Osteocyte (in vitro differentiated cells): ENCODE measurements at regions not wholly inside any gene's neighbourhood (a gene's known extent, or its start where the extent isn't known, plus 50 kb on each side); places are given as distances from the start of the nearest gene placed in this dataset.

Experiments used
- DNase-seq: peaks from one replicate; pipeline ENCODE4 v3.0.0; 2021; ENCODE audit warnings: mixed read lengths; ENCODE audit not compliant: unreplicated experiment; ENCODE audit errors: extremely low spot score
- H3K27ac Mint-ChIP-seq: one replicate; pipeline ENCODE4 v1.8.0; 2021; ENCODE audit warnings: mild to moderate bottlenecking, mixed read lengths; ENCODE audit not compliant: unreplicated experiment
- H3K27me3 Mint-ChIP-seq: one replicate; pipeline ENCODE4 v1.8.0; 2021; ENCODE audit warnings: mixed read lengths; ENCODE audit not compliant: unreplicated experiment
- H3K36me3 Mint-ChIP-seq: one replicate; pipeline ENCODE4 v1.8.0; 2021; ENCODE audit warnings: mixed read lengths; ENCODE audit not compliant: unreplicated experiment
- H3K4me1 Mint-ChIP-seq: one replicate; pipeline ENCODE4 v1.8.0; 2021; ENCODE audit warnings: mixed read lengths; ENCODE audit not compliant: unreplicated experiment
- H3K4me3 Mint-ChIP-seq: one replicate; pipeline ENCODE4 v1.8.0; 2021; ENCODE audit warnings: mild to moderate bottlenecking, moderate library complexity, mixed read lengths; ENCODE audit not compliant: unreplicated experiment
- H3K9me3 Mint-ChIP-seq: one replicate; pipeline ENCODE4 v1.8.0; 2021; ENCODE audit warnings: mixed read lengths; ENCODE audit not compliant: unreplicated experiment
- CTCF ChIP-seq: fragments of 200-600 bp; sonication (generic); IDR thresholded peaks from 2 replicates; pipeline ENCODE4 v1.5.0; 2021; ENCODE audit warnings: antibody characterized with exemption, mild to moderate bottlenecking, moderate library complexity

DNA sequence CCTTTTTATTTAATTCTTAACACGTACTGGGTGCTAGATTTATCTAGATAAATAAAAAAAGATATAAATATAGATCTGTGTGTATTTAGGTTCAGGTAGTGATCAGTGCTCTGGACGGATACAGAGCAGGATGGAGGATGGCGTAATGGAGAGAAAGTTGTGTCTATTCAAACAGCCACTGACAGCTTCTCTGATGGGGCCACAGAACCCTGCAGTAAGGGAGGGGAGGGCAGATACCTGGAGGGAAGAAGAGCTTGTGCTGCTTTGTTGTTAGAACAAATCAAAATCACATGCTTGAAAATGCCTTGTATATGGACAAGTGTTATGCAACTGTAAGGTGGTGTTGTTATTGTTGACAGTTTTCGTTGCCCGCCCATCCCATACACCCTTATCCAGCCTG, 170.2 kb downstream of the UTP18 start:
- DNase-seq = peak; percentile 11
- no peak overlapping the region for H3K27ac Mint-ChIP-seq
- H3K36me3 Mint-ChIP-seq = no peaks in the 10 kb centered on the region
- H3K9me3 Mint-ChIP-seq = no peaks in the 10 kb centered on the region
- no peaks in the 10 kb centered on the region for H3K4me1 Mint-ChIP-seq
- H3K27me3 Mint-ChIP-seq = no peaks in the 10 kb centered on the region
- H3K4me3 Mint-ChIP-seq = no peak overlapping the region
- TF ChIP-seq CTCF = no peak

GRCh38 chr17:51434434-51435170, 174.3 kb downstream of the UTP18 start:
- TF ChIP-seq CTCF = no peak
- DNase-seq = peak; percentile 19
- Mint-ChIP-seq H3K36me3 (no peaks in the 10 kb centered on the region), H3K4me3 (no peak overlapping the region), H3K9me3 (no peaks in the 10 kb centered on the region), H3K27me3 (no peaks in the 10 kb centered on the region), H3K4me1 (no peaks in the 10 kb centered on the region), H3K27ac (no peak overlapping the region)

- H3K9me3 Mint-ChIP-seq = no peaks in the 10 kb centered on the region
These were observed 174.8 kb downstream of the UTP18 start for GRCh38 chr17:51435171-51435552.

DNA sequence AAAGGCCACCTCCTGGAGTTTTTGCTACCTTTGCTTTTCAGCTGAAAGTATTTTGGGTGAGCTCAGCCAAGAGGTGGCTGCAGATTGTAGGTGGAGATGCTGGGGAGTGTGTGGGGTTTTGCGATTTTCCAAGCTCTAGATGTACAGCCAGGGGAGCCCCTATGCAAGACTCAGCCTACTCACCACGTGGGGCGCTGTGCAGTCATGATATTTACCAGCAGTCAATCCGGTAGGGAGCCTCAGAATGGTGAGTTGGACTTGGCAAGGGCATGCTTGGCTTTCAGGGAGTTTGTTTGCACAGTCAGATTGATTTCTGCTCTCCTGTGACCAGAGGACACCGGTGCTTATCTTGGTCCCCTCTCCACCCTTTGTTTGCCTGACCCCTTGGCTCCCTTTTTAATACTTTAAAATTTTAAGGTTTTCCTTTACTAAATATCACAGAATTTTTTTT, 175.3 kb downstream of the UTP18 start:
- H3K4me1 Mint-ChIP-seq = no peaks in the 10 kb centered on the region
- DNase-seq = peak; percentile 66
- peak; percentile 19 for TF ChIP-seq CTCF
- no peaks in the 10 kb centered on the region for H3K27me3 Mint-ChIP-seq
- H3K36me3 Mint-ChIP-seq = no peaks in the 10 kb centered on the region
- H3K4me3 Mint-ChIP-seq = no peak overlapping the region
- no peaks in the 10 kb centered on the region for H3K9me3 Mint-ChIP-seq
- H3K27ac Mint-ChIP-seq = no peak overlapping the region

More at GRCh38 chr17:51435171-51435552, 174.8 kb downstream of the UTP18 start:
- H3K4me3 Mint-ChIP-seq = no peak overlapping the region
- no peak overlapping the region for H3K27ac Mint-ChIP-seq
- no peak for DNase-seq
- H3K4me1 Mint-ChIP-seq = no peaks in the 10 kb centered on the region
- H3K36me3 Mint-ChIP-seq = no peaks in the 10 kb centered on the region
- H3K27me3 Mint-ChIP-seq = no peaks in the 10 kb centered on the region
- TF ChIP-seq CTCF = no peak

- H3K4me3 Mint-ChIP-seq = no peak overlapping the region
- H3K4me1 Mint-ChIP-seq = no peaks in the 10 kb centered on the region
- DNase-seq = peak; percentile 64
- no peak overlapping the region for H3K27ac Mint-ChIP-seq
- no peaks in the 10 kb centered on the region for H3K36me3 Mint-ChIP-seq
- H3K9me3 Mint-ChIP-seq = no peaks in the 10 kb centered on the region
- H3K27me3 Mint-ChIP-seq = no peaks in the 10 kb centered on the region
- no peak for TF ChIP-seq CTCF
These were observed 179.3 kb downstream of the UTP18 start for GRCh38 chr17:51439395-51440229.
